HCT116 (cell line): ENCODE measurements at regions not wholly inside any gene's neighbourhood (a gene's known extent, or its start where the extent isn't known, plus 50 kb on each side); places are given as distances from the start of the nearest gene placed in this dataset.

Experiments
- ATAC-seq: fragments of 200-7000 bp; cut with Tn5 transposase; 2 replicates; pipeline ENCODE4 v1.9.1; 2020; ENCODE audit warnings: mild to moderate bottlenecking, moderate library complexity
- BruUV-seq: library from RNA; stranded (reverse); fragments of 400-500 nt; replicated peaks from 2 replicates; lab custom pipeline; 2021; lab: Mats Ljungman, UMichigan
- CTCF ChIA-PET: fragments of 300-600 bp; sonication (Branson Sonifier 250); formaldehyde crosslinking; loops from one replicate; lab custom pipeline; 2021; ENCODE audit warnings: antibody characterized with exemption; lab: Charles Lee
- POLR2A ChIA-PET: fragments of 300-600, 350-600 bp; sonication (Branson Sonifier 250); formaldehyde crosslinking; loops from one replicate; lab custom pipeline; 2021; ENCODE audit warnings: antibody characterized with exemption; lab: Charles Lee
- RAD21 ChIA-PET, 2 experiments: fragments of 300-600 bp; sonication (Branson Sonifier 250); formaldehyde crosslinking; loops; one replicate each; lab custom pipeline; 2023; ENCODE audit warnings: low total read pairs in 2 of 2; ENCODE audit not compliant: uncharacterized antibody in 2 of 2, unreplicated experiment in 2 of 2, low non-redundant PET in 1 of 2; lab: Charles Lee
- DNase-seq: peaks from one replicate; pipeline ENCODE4 v3.0.0-alpha.2; 2010; ENCODE audit warnings: low read depth, low spot score
- H2AFZ ChIP-seq: fragments of 200-600 bp; shearing (Covaris generic), sonication (generic); 2 replicates; pipeline ENCODE4 v1.6.1; 2017; ENCODE audit warnings: low read depth, mixed run types, mixed read lengths, antibody characterized with exemption, low read length; ENCODE audit not compliant: poor library complexity, severe bottlenecking
- H3K27ac ChIP-seq: 2 replicates; pipeline ENCODE4 v1.5.1; 2012; ENCODE audit warnings: low read depth, low read length
- H3K27me3 ChIP-seq: fragments of 200-600 bp; sonication (generic); 2 replicates; pipeline ENCODE4 v1.6.1; 2016; ENCODE audit warnings: mixed run types, low read length, mixed read lengths; ENCODE audit not compliant: insufficient read depth
- H3K36me3 ChIP-seq, 2 experiments: fragments of 200-500 bp in 1 of 2; fragments of 200-600 bp in 1 of 2; sonication (Bioruptor generic) in 1 of 2; sonication (generic) in 1 of 2; 2 replicates each; pipeline versions ENCODE4 v1.5.1 to v1.6.1; 2014 to 2016; ENCODE audit warnings: low read length in 2 of 2, inconsistent platforms in 1 of 2, mixed read lengths in 1 of 2, mixed run types in 1 of 2; ENCODE audit not compliant: insufficient read depth in 2 of 2, control insufficient read depth in 1 of 2
- H3K4me1 ChIP-seq, 2 experiments: fragments of 200-600 bp in 1 of 2; sonication (generic) in 1 of 2; 2 replicates each; pipeline versions ENCODE4 v1.5.1 to v1.6.1; 2012 to 2017; ENCODE audit warnings: low read length in 2 of 2, inconsistent platforms in 1 of 2, mild to moderate bottlenecking in 1 of 2, mixed read lengths in 1 of 2, mixed run types in 1 of 2, moderate library complexity in 1 of 2; ENCODE audit not compliant: insufficient read depth in 2 of 2, control insufficient read depth in 1 of 2
- H3K4me2 ChIP-seq: fragments of 200-600 bp; sonication (generic); 2 replicates; pipeline ENCODE4 v1.6.1; 2017; ENCODE audit warnings: mixed run types, low read length, mixed read lengths
- H3K4me3 ChIP-seq, 2 experiments: fragments of 200-600 bp in 1 of 2; sonication (generic) in 1 of 2; replicated peaks in 1 of 2; 2 replicates each; pipeline ENCODE4 v1.5.1; 2011 to 2016; ENCODE audit warnings: low read length in 2 of 2, control low read depth in 1 of 2, low read depth in 1 of 2, mild to moderate bottlenecking in 1 of 2, mixed read lengths in 1 of 2, mixed run types in 1 of 2
- H3K79me2 ChIP-seq: fragments of 200-600 bp; sonication (generic); 2 replicates; pipeline ENCODE4 v1.6.1; 2017; ENCODE audit warnings: mild to moderate bottlenecking, mixed run types, low read length, moderate library complexity, mixed read lengths; ENCODE audit not compliant: insufficient read depth
- H3K9ac ChIP-seq: fragments of 200-600 bp; sonication (generic); 2 replicates; pipeline ENCODE4 v1.6.1; 2016; ENCODE audit warnings: low read length, mixed read lengths
- H3K9me2 ChIP-seq: fragments of 200-600 bp; sonication (generic), shearing (Covaris generic); 2 replicates; pipeline ENCODE4 v1.6.1; 2017; ENCODE audit warnings: mixed run types, mild to moderate bottlenecking, moderate library complexity; ENCODE audit not compliant: insufficient read depth
- H3K9me3 ChIP-seq, 2 experiments: fragments of 200-500 bp in 1 of 2; fragments of 200-600 bp in 1 of 2; sonication (Bioruptor generic) in 1 of 2; sonication (generic) in 1 of 2; 2 replicates each; pipeline ENCODE4 v1.6.1; 2014 to 2017; ENCODE audit warnings: low read length in 2 of 2, mixed read lengths in 2 of 2, inconsistent platforms in 1 of 2, low read depth in 1 of 2, mild to moderate bottlenecking in 1 of 2, mixed run types in 1 of 2, moderate library complexity in 1 of 2; ENCODE audit not compliant: control insufficient read depth in 1 of 2, insufficient read depth in 1 of 2
- H4K20me1 ChIP-seq: fragments of 200-600 bp; sonication (generic), shearing (Covaris generic); 2 replicates; pipeline ENCODE4 v1.6.1; 2017; ENCODE audit warnings: mixed run types, mild to moderate bottlenecking, moderate library complexity; ENCODE audit not compliant: insufficient read depth
- EGR1 ChIP-seq: IDR thresholded peaks from 2 replicates; pipeline ENCODE4 v1.6.1; 2012; ENCODE audit warnings: low read depth
- EZH2 ChIP-seq: fragments of 200-600 bp; sonication (generic); IDR thresholded peaks from 2 replicates; pipeline ENCODE4 v1.6.1; 2017; ENCODE audit warnings: antibody characterized with exemption, mixed run types
- JUND ChIP-seq: IDR thresholded peaks from 2 replicates; pipeline ENCODE4 v1.6.1; 2012
- POLR2A ChIP-seq: IDR thresholded peaks from 2 replicates; pipeline ENCODE4 v1.7.0; 2011; ENCODE audit warnings: borderline replicate concordance; ENCODE audit not compliant: insufficient read depth, insufficient read length; ENCODE audit errors: extremely low read depth
- TCF7L2 ChIP-seq: IDR thresholded peaks from 2 replicates; pipeline ENCODE4 v1.7.0; 2011; ENCODE audit warnings: borderline replicate concordance, inconsistent platforms; ENCODE audit not compliant: insufficient read depth, insufficient read length; ENCODE audit errors: extremely low read depth
- intact Hi-C: fragments of 100-400 bp; cut with micrococcal nuclease; formaldehyde crosslinking; loops from 2 replicates; pipeline ENCODE4 v1.10.0; 2022
- TF ChIP-seq, protein P1 (sequence below): IDR thresholded peaks from 2 replicates; pipeline ENCODE4 v1.6.1; 2012
- TF ChIP-seq, protein P2 (sequence below): IDR thresholded peaks from 2 replicates; pipeline ENCODE4 v1.6.1; 2011; ENCODE audit warnings: mild to moderate bottlenecking, low read length, moderate library complexity; ENCODE audit not compliant: insufficient replicate concordance; ENCODE audit errors: extremely low read depth
- TF ChIP-seq, protein P3 (sequence below): IDR thresholded peaks from 2 replicates; pipeline ENCODE4 v1.6.1; 2012; ENCODE audit warnings: low read depth
- TF ChIP-seq, protein P4 (sequence below): IDR thresholded peaks from 2 replicates; pipeline ENCODE4 v1.6.1; 2012
- TF ChIP-seq, protein P5 (sequence below), 3 experiments: fragments of 200-600 bp in 1 of 3; sonication (generic) in 1 of 3; IDR thresholded peaks in 2 of 3; conservative IDR thresholded peaks in 1 of 3; 2 replicates each; pipeline ENCODE4 v1.5.1; 2012 to 2017; ENCODE audit warnings: low read depth in 2 of 3, low read length in 2 of 3, antibody characterized with exemption in 1 of 3, borderline replicate concordance in 1 of 3, control low read depth in 1 of 3, mild to moderate bottlenecking in 1 of 3, mixed read lengths in 1 of 3, mixed run types in 1 of 3, moderate library complexity in 1 of 3; ENCODE audit not compliant: insufficient read depth in 1 of 3

DNA sequence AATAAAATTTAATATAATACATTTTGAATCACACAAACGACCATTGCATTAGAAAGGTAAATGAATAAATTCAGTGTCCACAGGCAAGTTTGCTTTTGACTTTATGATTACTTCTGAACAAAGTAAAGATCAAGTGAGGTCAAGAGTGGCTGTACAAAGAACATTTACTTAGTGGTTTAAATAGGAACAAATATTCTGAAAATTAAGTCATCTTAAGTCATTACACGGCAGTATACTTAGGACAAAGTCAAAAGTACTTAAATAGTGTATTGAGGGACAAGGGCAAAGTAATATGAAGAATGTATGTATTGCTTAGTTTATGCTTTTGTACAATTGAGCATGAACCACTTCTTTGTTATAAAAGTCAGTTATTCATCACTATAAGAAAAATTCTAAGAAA, 1511.2 kb upstream of the CDH9 start:
- no peak overlapping the region for H3K27ac ChIP-seq
- H3K4me2 ChIP-seq, result no peak overlapping the region
- no peak overlapping the region for H2AFZ ChIP-seq
- ChIA-PET RAD21 (no interaction called here), CTCF (no interaction called here), POLR2A (no interaction called here)
- no peaks in the 10 kb centered on the region for H3K9me2 ChIP-seq
- no TSS peak for BruUV-seq
- intact Hi-C loops, result no loop called here
- no peaks in the 10 kb centered on the region for H3K27me3 ChIP-seq
- no peaks in the 10 kb centered on the region for H3K79me2 ChIP-seq
- ATAC-seq, result no peak
- no peaks in the 10 kb centered on the region for H3K4me1 ChIP-seq
- TF ChIP-seq JUND (no peak), TCF7L2 (no peak), EGR1 (no peak), EZH2 (no peak), POLR2A (no peak)
- TF ChIP-seq, protein P1, sequence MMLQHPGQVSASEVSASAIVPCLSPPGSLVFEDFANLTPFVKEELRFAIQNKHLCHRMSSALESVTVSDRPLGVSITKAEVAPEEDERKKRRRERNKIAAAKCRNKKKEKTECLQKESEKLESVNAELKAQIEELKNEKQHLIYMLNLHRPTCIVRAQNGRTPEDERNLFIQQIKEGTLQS, result no peak
- TF ChIP-seq, protein P2, sequence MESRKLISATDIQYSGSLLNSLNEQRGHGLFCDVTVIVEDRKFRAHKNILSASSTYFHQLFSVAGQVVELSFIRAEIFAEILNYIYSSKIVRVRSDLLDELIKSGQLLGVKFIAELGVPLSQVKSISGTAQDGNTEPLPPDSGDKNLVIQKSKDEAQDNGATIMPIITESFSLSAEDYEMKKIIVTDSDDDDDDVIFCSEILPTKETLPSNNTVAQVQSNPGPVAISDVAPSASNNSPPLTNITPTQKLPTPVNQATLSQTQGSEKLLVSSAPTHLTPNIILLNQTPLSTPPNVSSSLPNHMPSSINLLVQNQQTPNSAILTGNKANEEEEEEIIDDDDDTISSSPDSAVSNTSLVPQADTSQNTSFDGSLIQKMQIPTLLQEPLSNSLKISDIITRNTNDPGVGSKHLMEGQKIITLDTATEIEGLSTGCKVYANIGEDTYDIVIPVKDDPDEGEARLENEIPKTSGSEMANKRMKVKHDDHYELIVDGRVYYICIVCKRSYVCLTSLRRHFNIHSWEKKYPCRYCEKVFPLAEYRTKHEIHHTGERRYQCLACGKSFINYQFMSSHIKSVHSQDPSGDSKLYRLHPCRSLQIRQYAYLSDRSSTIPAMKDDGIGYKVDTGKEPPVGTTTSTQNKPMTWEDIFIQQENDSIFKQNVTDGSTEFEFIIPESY, result no peak
- TF ChIP-seq, protein P3, sequence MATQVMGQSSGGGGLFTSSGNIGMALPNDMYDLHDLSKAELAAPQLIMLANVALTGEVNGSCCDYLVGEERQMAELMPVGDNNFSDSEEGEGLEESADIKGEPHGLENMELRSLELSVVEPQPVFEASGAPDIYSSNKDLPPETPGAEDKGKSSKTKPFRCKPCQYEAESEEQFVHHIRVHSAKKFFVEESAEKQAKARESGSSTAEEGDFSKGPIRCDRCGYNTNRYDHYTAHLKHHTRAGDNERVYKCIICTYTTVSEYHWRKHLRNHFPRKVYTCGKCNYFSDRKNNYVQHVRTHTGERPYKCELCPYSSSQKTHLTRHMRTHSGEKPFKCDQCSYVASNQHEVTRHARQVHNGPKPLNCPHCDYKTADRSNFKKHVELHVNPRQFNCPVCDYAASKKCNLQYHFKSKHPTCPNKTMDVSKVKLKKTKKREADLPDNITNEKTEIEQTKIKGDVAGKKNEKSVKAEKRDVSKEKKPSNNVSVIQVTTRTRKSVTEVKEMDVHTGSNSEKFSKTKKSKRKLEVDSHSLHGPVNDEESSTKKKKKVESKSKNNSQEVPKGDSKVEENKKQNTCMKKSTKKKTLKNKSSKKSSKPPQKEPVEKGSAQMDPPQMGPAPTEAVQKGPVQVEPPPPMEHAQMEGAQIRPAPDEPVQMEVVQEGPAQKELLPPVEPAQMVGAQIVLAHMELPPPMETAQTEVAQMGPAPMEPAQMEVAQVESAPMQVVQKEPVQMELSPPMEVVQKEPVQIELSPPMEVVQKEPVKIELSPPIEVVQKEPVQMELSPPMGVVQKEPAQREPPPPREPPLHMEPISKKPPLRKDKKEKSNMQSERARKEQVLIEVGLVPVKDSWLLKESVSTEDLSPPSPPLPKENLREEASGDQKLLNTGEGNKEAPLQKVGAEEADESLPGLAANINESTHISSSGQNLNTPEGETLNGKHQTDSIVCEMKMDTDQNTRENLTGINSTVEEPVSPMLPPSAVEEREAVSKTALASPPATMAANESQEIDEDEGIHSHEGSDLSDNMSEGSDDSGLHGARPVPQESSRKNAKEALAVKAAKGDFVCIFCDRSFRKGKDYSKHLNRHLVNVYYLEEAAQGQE, result no peak
- TF ChIP-seq, protein P4, sequence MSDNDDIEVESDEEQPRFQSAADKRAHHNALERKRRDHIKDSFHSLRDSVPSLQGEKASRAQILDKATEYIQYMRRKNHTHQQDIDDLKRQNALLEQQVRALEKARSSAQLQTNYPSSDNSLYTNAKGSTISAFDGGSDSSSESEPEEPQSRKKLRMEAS, result no peak
- TF ChIP-seq, protein P5, sequence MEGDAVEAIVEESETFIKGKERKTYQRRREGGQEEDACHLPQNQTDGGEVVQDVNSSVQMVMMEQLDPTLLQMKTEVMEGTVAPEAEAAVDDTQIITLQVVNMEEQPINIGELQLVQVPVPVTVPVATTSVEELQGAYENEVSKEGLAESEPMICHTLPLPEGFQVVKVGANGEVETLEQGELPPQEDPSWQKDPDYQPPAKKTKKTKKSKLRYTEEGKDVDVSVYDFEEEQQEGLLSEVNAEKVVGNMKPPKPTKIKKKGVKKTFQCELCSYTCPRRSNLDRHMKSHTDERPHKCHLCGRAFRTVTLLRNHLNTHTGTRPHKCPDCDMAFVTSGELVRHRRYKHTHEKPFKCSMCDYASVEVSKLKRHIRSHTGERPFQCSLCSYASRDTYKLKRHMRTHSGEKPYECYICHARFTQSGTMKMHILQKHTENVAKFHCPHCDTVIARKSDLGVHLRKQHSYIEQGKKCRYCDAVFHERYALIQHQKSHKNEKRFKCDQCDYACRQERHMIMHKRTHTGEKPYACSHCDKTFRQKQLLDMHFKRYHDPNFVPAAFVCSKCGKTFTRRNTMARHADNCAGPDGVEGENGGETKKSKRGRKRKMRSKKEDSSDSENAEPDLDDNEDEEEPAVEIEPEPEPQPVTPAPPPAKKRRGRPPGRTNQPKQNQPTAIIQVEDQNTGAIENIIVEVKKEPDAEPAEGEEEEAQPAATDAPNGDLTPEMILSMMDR (IDR thresholded peaks at IDR 0.05 in 2 of 3, conservative IDR thresholded peaks at IDR 0.05 in 1 of 3; ENCODE audit: borderline replicate concordance in 1 of 3, insufficient read depth in 1 of 3, low read depth in 2 of 3, low read length in 2 of 3), result no peak
- peaks cover 7 to 16% of the 10 kb centered on the region in 2 experiments; a peak in 2 of 4 replicates for H3K9me3 ChIP-seq
- H3K36me3 ChIP-seq, result no peaks in the 10 kb centered on the region
- H3K9ac ChIP-seq, result no peak overlapping the region
- H4K20me1 ChIP-seq, result no peaks in the 10 kb centered on the region
- no peak for DNase-seq
- H3K4me3 ChIP-seq, result no peak overlapping the region
